Vagina (tissue), 2 donors: ENCODE measurements at regions not wholly inside any gene's neighbourhood (a gene's known extent, or its start where the extent isn't known, plus 50 kb on each side); places are given as distances from the start of the nearest gene placed in this dataset.

Experiments
- CTCF ChIP-seq, 3 experiments: fragments of 450-650 bp in 2 of 3; fragments of 200-600 bp in 1 of 3; sonication (generic) in 1 of 3; IDR thresholded peaks; one replicate each; pipeline ENCODE4 v1.5.1; 2017 to 2019; ENCODE audit warnings: antibody characterized with exemption in 3 of 3, mild to moderate bottlenecking in 2 of 3, moderate library complexity in 2 of 3
- POLR2A ChIP-seq, 2 donors: fragments of 450-650 bp; IDR thresholded peaks; one replicate each; pipeline ENCODE4 v1.6.1; 2017; ENCODE audit warnings: antibody characterized with exemption in 2 of 2, mild to moderate bottlenecking in 2 of 2, moderate library complexity in 2 of 2
- POLR2AphosphoS5 ChIP-seq, 2 donors: sonication (generic); formaldehyde crosslinking; IDR thresholded peaks; one replicate each; pipeline ENCODE4 v1.9.0; 2017; ENCODE audit warnings: antibody characterized with exemption in 2 of 2, mild to moderate bottlenecking in 2 of 2, low read depth in 1 of 2; ENCODE audit not compliant: insufficient read depth in 1 of 2

- TF ChIP-seq POLR2A (IDR thresholded peaks at IDR 0.05), result no peak
- TF ChIP-seq POLR2AphosphoS5 (IDR thresholded peaks at IDR 0.05; ENCODE audit: insufficient read depth in 1 of 2, low read depth in 1 of 2), result no peak
- TF ChIP-seq CTCF (IDR thresholded peaks at IDR 0.05), result no peak
Observed at GRCh38 chr3:23647706-23648258, 158.0 kb upstream of the UBE2E1 start.
